H9 (cell line): ENCODE measurements at regions not wholly inside any gene's neighbourhood (a gene's known extent, or its start where the extent isn't known, plus 50 kb on each side); places are given as distances from the start of the nearest gene placed in this dataset.

Experiments
- DNase-seq: peaks from one replicate; pipeline ENCODE4 v3.0.0-alpha.2; 2017
- H2AFZ ChIP-seq: one replicate; pipeline ENCODE4 v1.6.1; 2013; ENCODE audit warnings: mild to moderate bottlenecking, low read length, control low read depth, moderate library complexity
- H2AK5ac ChIP-seq: 2 replicates; pipeline ENCODE4 v1.6.1; 2013; ENCODE audit warnings: low read length, control low read depth, mixed read lengths; ENCODE audit not compliant: insufficient read length
- H2BK120ac ChIP-seq: one replicate; pipeline ENCODE4 v1.6.1; 2013; ENCODE audit warnings: low read depth, mild to moderate bottlenecking, low read length, control low read depth, inconsistent platforms; ENCODE audit not compliant: poor library complexity, severe bottlenecking
- H2BK12ac ChIP-seq: 2 replicates; pipeline ENCODE4 v1.6.1; 2013; ENCODE audit warnings: low read length, control low read depth, mixed read lengths, low read depth; ENCODE audit not compliant: insufficient read length
- H2BK15ac ChIP-seq: 2 replicates; pipeline ENCODE4 v1.6.1; 2013; ENCODE audit warnings: low read depth, low read length, control low read depth
- H2BK20ac ChIP-seq: one replicate; pipeline ENCODE4 v1.6.1; 2013; ENCODE audit warnings: low read depth, mild to moderate bottlenecking, low read length, control low read depth, inconsistent platforms; ENCODE audit not compliant: poor library complexity, severe bottlenecking
- H2BK5ac ChIP-seq: 2 replicates; pipeline ENCODE4 v1.6.1; 2013; ENCODE audit warnings: low read length, control low read depth, mixed read lengths; ENCODE audit not compliant: insufficient read length
- H3K14ac ChIP-seq: 2 replicates; pipeline ENCODE4 v1.6.1; 2013; ENCODE audit warnings: low read length, control low read depth; ENCODE audit not compliant: insufficient read depth
- H3K18ac ChIP-seq: 2 replicates; pipeline ENCODE4 v1.6.1; 2013; ENCODE audit warnings: low read depth, mild to moderate bottlenecking, mixed read lengths, low read length, control low read depth; ENCODE audit not compliant: insufficient read length
- H3K23ac ChIP-seq: 2 replicates; pipeline ENCODE4 v1.6.1; 2013; ENCODE audit warnings: low read length, control low read depth, mixed read lengths, low read depth; ENCODE audit not compliant: insufficient read length
- H3K23me2 ChIP-seq: 2 replicates; pipeline ENCODE4 v1.6.1; 2013; ENCODE audit warnings: low read depth, mild to moderate bottlenecking, mixed read lengths, low read length, control low read depth; ENCODE audit not compliant: insufficient read length, poor library complexity, severe bottlenecking
- H3K27ac ChIP-seq: 2 replicates; pipeline ENCODE4 v1.5.1; 2013; ENCODE audit warnings: low read length, control low read depth, mixed read lengths, low read depth; ENCODE audit not compliant: insufficient read length
- H3K27me3 ChIP-seq: 2 replicates; pipeline ENCODE4 v1.6.1; 2013; ENCODE audit warnings: low read length, control low read depth, inconsistent platforms; ENCODE audit not compliant: insufficient read depth
- H3K4ac ChIP-seq: 2 replicates; pipeline ENCODE4 v1.6.1; 2013; ENCODE audit warnings: low read depth, mild to moderate bottlenecking, control low read depth, inconsistent platforms, low read length, moderate library complexity
- H3K4me1 ChIP-seq: 2 replicates; pipeline ENCODE4 v1.6.1; 2013; ENCODE audit warnings: low read length, control low read depth, inconsistent platforms; ENCODE audit not compliant: insufficient read depth
- H3K4me2 ChIP-seq: 2 replicates; pipeline ENCODE4 v1.6.1; 2013; ENCODE audit warnings: low read length, control low read depth, mixed read lengths; ENCODE audit not compliant: insufficient read length, insufficient read depth
- H3K56ac ChIP-seq: 2 replicates; pipeline ENCODE4 v1.6.1; 2013; ENCODE audit warnings: low read depth, mild to moderate bottlenecking, mixed read lengths, low read length, control low read depth; ENCODE audit not compliant: insufficient read length
- H3K79me1 ChIP-seq: 2 replicates; pipeline ENCODE4 v1.6.1; 2013; ENCODE audit warnings: low read depth, mild to moderate bottlenecking, moderate library complexity, low read length, control low read depth, inconsistent platforms; ENCODE audit not compliant: insufficient read depth, poor library complexity, severe bottlenecking
- H3K79me2 ChIP-seq: 2 replicates; pipeline ENCODE4 v1.6.1; 2013; ENCODE audit warnings: low read length, control low read depth, inconsistent platforms; ENCODE audit not compliant: insufficient read depth
- H3K9ac ChIP-seq: 2 replicates; pipeline ENCODE4 v1.6.1; 2013; ENCODE audit warnings: low read length, control low read depth, mixed read lengths; ENCODE audit not compliant: insufficient read length; ENCODE audit errors: extremely low read depth
- H3K9me3 ChIP-seq: one replicate; pipeline ENCODE4 v1.6.1; 2013; ENCODE audit warnings: low read depth, low read length, inconsistent platforms; ENCODE audit not compliant: control insufficient read depth
- H3T11ph ChIP-seq: one replicate; pipeline ENCODE4 v1.6.1; 2013; ENCODE audit warnings: mild to moderate bottlenecking, low read length, control low read depth, inconsistent platforms
- H4K20me1 ChIP-seq: one replicate; pipeline ENCODE4 v1.6.1; 2013; ENCODE audit not compliant: control insufficient read depth, insufficient read length, insufficient read depth
- H4K5ac ChIP-seq: 2 replicates; pipeline ENCODE4 v1.6.1; 2013; ENCODE audit warnings: low read depth, mild to moderate bottlenecking, mixed read lengths, low read length, control low read depth; ENCODE audit not compliant: insufficient read length
- H4K8ac ChIP-seq: replicated peaks from 2 replicates; pipeline ENCODE4 v1.6.1; 2013; ENCODE audit warnings: low read length, control low read depth, mixed read lengths, low read depth; ENCODE audit not compliant: insufficient read length
- H4K91ac ChIP-seq: 2 replicates; pipeline ENCODE4 v1.6.1; 2013; ENCODE audit warnings: low read depth, mild to moderate bottlenecking, moderate library complexity, mixed read lengths, low read length, control low read depth; ENCODE audit not compliant: insufficient read length
- H3K27ac Mint-ChIP-seq, 3 experiments: 2 replicates in 2 of 3; 3 replicates in 1 of 3; pipeline ENCODE4 v1.8.0; 2020 to 2021; ENCODE audit warnings: mixed read lengths in 3 of 3, mild to moderate bottlenecking in 1 of 3, moderate library complexity in 1 of 3
- H3K27me3 Mint-ChIP-seq: 2 replicates; pipeline ENCODE4 v1.8.0; 2021; ENCODE audit warnings: low read depth, mild to moderate bottlenecking, moderate library complexity, mixed read lengths
- H3K36me3 Mint-ChIP-seq, 3 experiments: 2 replicates in 2 of 3; 3 replicates in 1 of 3; pipeline ENCODE4 v1.8.0; 2020 to 2021; ENCODE audit warnings: low read depth in 3 of 3, mixed read lengths in 3 of 3; ENCODE audit not compliant: insufficient read depth in 1 of 3
- H3K4me1 Mint-ChIP-seq, 2 experiments: 2 replicates each; pipeline ENCODE4 v1.8.0; 2020; ENCODE audit warnings: mixed read lengths in 2 of 2
- H3K4me3 Mint-ChIP-seq, 2 experiments: 2 replicates in 1 of 2; 3 replicates in 1 of 2; pipeline ENCODE4 v1.8.0; 2020 to 2021; ENCODE audit warnings: mild to moderate bottlenecking in 2 of 2, mixed read lengths in 2 of 2, moderate library complexity in 1 of 2
- H3K9me3 Mint-ChIP-seq, 2 experiments: 2 replicates in 1 of 2; 3 replicates in 1 of 2; pipeline ENCODE4 v1.8.0; 2020; ENCODE audit warnings: mild to moderate bottlenecking in 2 of 2, mixed read lengths in 2 of 2, moderate library complexity in 1 of 2
- WGBS: extraction: QIAGEN DNeasy Blood & Tissue Kit; methylation state at CpG from one replicate; pipeline ENCODE4 v1.1.7; 2013; ENCODE audit warnings: missing lambda C conversion rate, low lambda C conversion rate, mixed read lengths; ENCODE audit not compliant: insufficient read length; ENCODE audit errors: extremely low coverage; 5-methylcytosine and 5-hydroxymethylcytosine counted together
- TF ChIP-seq, protein P1 (sequence below): fragments of 200-600 bp; sonication (generic); conservative IDR thresholded peaks from 3 replicates; pipeline ENCODE4 v1.8.0; 2021; ENCODE audit warnings: antibody characterized with exemption, mild to moderate bottlenecking

DNA sequence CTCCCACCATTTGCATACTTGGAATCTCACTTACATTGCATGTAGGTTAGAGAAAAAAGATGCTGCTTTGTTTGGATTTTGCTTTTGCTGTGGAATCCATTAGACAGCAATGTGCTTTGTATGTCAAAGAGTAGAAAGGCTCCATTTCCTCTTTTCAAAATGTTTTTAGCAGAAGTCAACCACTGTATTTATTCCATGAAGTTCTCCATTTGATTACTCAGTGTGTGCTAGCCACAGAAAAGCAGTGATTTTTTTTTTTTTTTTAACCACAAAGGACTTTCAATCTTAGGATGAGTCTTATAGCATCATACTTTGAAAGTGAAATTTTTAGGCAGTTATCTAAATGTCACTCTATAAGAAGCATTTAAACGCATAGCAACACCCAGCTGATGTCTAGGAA lies 285.0 kb upstream of the ADAMTS9 start:
- H3K4ac ChIP-seq, result no peak overlapping the region
- no peak overlapping the region for H2BK15ac ChIP-seq
- H3K79me1 ChIP-seq, result no peaks in the 10 kb centered on the region
- TF ChIP-seq, protein P1, sequence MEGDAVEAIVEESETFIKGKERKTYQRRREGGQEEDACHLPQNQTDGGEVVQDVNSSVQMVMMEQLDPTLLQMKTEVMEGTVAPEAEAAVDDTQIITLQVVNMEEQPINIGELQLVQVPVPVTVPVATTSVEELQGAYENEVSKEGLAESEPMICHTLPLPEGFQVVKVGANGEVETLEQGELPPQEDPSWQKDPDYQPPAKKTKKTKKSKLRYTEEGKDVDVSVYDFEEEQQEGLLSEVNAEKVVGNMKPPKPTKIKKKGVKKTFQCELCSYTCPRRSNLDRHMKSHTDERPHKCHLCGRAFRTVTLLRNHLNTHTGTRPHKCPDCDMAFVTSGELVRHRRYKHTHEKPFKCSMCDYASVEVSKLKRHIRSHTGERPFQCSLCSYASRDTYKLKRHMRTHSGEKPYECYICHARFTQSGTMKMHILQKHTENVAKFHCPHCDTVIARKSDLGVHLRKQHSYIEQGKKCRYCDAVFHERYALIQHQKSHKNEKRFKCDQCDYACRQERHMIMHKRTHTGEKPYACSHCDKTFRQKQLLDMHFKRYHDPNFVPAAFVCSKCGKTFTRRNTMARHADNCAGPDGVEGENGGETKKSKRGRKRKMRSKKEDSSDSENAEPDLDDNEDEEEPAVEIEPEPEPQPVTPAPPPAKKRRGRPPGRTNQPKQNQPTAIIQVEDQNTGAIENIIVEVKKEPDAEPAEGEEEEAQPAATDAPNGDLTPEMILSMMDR, result no peak
- no peak overlapping the region for H3K14ac ChIP-seq
- no peaks in the 10 kb centered on the region for H3K9me3 ChIP-seq
- H4K5ac ChIP-seq, result no peak overlapping the region
- no peak overlapping the region for H3K23ac ChIP-seq
- no peak overlapping the region for H2AK5ac ChIP-seq
- no peak overlapping the region for H2BK12ac ChIP-seq
- no peak overlapping the region for H4K8ac ChIP-seq
- Mint-ChIP-seq H3K9me3 (no peaks in the 10 kb centered on the region), H3K36me3 (no peaks in the 10 kb centered on the region), H3K27ac (no peak overlapping the region), H3K27me3 (no peaks in the 10 kb centered on the region; the same call in 1 of the 2 replicates), H3K4me3 (no peak overlapping the region), H3K4me1 (peaks cover 4 to 10% of the 10 kb centered on the region in 2 experiments; a peak in 1 of 4 replicates)
- no peaks in the 10 kb centered on the region for H3K23me2 ChIP-seq
- no peak overlapping the region for H3K9ac ChIP-seq
- H2BK20ac ChIP-seq, result no peak overlapping the region
- H3K27ac ChIP-seq, result no peak overlapping the region
- no peak overlapping the region for H2BK5ac ChIP-seq
- WGBS, result no CpG with 5 or more reads among the region's 1 CpG
- no peak overlapping the region for H3K18ac ChIP-seq
- H3T11ph ChIP-seq, result no peak overlapping the region
- no peak overlapping the region for H4K91ac ChIP-seq
- H2AFZ ChIP-seq, result no peak overlapping the region
- no peaks in the 10 kb centered on the region for H4K20me1 ChIP-seq
- H3K27me3 ChIP-seq, result no peaks in the 10 kb centered on the region
- H3K4me2 ChIP-seq, result no peak overlapping the region
- H3K79me2 ChIP-seq, result no peaks in the 10 kb centered on the region
- H3K56ac ChIP-seq, result no peak overlapping the region
- no peak for DNase-seq
- H2BK120ac ChIP-seq, result no peak overlapping the region
- H3K4me1 ChIP-seq, result no peaks in the 10 kb centered on the region
